AG08395 (cell line): ENCODE measurements at regions not wholly inside any gene's neighbourhood (a gene's known extent, or its start where the extent isn't known, plus 50 kb on each side); places are given as distances from the start of the nearest gene placed in this dataset.

Experiments
- DNase-seq: peaks from one replicate; pipeline ENCODE4 v3.0.0; 2012; ENCODE audit warnings: mixed read lengths, low spot score

- no peak for DNase-seq
These were observed 204.0 kb upstream of the GHITM start for GRCh38 chr10:83935339-83935736.

GRCh38 chr10:83935911-83936310 lies 203.4 kb upstream of the GHITM start:
- no peak for DNase-seq

- no peak for DNase-seq
These were observed 202.1 kb upstream of the GHITM start for GRCh38 chr10:83937161-83937560.

- no peak for DNase-seq
These were observed 201.5 kb upstream of the GHITM start for GRCh38 chr10:83937826-83938225.

DNA sequence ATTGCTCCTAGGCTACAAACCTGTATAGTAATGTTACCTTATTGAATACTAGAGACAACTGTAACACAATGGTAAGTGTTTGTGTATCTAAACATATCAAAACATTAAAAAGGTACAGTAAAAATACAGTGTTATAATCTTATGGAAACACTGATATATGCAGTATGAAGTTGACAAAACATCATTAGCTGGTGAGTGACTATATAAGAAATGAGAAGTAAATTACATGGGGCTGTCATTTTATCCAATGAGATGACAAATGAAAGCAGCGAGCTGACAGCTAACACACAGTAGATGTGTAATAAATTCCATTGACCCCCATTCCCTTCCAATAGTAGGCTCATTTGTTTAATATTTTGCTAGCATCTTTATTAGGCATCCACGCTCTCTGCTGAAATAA lies 198.1 kb upstream of the GHITM start:
- DNase-seq, result no peak

DNA sequence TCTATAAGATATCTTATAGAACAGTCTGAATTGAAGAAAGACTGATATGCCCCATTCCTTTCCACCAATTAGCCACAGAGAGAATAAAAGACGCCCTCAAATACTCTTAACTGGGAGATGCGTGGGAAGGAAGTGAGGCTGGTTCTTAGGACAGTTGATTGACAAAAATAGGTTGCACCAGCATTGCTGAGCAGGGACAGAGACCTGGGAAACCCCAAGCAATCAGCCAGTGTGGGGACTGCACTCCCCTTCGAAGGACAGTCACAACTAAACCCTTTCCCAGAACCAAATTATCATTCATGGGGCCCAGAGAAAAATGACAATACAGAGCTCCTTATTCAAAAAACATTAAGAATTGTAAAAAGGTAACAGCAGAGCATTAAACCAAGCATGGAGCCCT lies 196.9 kb upstream of the GHITM start:
- DNase-seq, result no peak

- no peak for DNase-seq
These were observed 196.3 kb upstream of the GHITM start for GRCh38 chr10:83943049-83943448.

- no peak for DNase-seq
These were observed 195.4 kb upstream of the GHITM start for GRCh38 chr10:83943920-83944319.

GRCh38 chr10:83945982-83946718 lies 193.2 kb upstream of the GHITM start:
- no peak for DNase-seq

DNA sequence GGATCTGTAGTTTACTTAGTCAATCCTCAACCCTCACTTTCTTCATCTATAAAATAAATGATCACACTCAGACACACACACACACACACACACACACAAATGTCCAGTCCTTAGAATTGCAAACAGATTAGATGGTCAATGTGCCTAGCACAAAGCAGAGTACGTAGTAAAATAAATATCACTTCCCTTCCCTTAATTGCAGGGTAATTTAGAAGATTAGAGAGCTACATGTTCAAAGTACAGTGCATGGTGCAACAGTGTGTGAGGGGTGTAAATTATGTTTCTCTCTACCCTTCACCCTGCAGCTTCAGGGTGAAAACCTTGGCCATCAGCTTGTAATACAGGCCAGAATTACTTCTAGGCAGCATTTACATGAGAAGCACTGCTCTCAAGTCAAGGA lies 187.0 kb upstream of the GHITM start:
- DNase-seq, result no peak

GRCh38 chr10:83953589-83953988 lies 185.7 kb upstream of the GHITM start:
- no peak for DNase-seq

- no peak for DNase-seq
These were observed 185.0 kb upstream of the GHITM start for GRCh38 chr10:83954193-83954799.

DNA sequence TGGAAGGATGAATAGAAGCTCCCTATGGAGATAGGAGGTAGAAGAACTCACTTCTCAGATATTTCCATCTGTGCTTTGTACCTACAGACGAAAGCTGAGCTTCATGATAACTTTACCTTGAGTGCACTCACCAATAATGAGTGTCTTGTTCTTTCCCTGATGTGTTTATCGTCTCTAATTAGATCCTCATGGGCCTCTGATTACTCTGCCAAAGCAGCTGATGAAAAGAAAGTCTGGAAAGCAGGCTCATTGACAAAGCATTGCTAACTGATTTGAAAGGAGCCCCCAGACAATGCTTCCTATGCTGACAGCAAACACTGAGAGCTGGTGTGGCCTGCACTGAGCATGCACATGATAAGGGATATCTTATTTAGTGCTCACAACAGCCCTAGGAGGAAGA lies 183.9 kb upstream of the GHITM start:
- DNase-seq, result no peak

DNA sequence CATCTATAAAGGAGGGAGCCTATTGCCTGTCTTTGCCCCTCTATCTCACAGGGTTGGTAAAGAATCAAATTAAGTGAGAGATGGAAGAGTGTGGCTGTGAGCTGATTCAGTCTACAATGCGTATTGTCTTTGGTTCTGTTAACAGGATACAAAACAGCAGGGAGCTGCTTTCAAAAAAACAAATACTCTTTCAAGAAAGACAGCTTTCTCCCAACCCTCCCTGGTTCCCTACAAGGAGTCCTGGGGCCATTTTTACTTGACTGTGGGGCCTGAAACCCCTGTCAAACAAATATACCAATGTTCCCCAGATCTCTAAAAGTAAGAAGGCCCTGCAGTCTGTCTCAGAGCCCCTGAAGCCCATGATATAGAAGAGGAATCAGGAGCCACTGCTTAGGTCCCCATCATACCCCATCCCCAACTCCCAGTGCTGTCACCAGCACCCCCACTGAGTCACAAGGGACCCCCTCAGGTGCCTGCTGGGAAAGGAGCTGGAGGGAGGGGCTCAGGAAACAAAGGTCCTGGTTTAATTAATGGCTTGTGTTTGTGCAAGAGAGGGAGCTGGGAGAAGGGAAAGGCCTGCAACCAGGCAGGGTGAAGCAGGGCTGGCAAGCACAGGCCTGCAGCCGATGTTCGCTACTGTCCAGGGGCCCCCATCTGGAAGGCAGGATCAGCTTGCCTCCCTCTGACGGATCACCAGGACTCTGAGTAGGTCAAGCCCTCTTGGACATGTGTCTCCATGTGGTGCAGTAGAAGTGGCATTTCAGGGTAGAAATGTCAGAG lies 182.0 kb upstream of the GHITM start:
- DNase-seq, result no peak

DNA sequence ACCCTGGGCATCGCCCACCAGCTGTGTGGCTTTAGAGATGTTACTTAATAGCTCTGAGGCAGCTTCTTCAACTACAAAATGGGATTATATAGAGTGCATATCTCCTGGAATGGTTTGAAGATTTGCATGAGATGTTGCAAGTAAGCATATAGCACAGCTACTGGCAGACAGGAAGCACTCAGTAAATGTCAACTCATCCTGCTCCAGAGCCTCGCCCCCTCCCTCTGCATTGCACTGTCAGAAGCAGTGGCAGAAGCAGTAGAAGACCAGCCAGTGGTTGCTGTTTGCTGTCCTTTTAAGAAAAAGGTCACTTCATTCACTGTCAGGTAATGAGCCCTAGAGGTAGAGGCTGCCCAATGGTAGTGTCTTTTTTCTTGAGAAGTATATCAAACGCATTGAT lies 180.0 kb upstream of the GHITM start:
- no peak for DNase-seq

GRCh38 chr10:83960125-83960524 lies 179.2 kb upstream of the GHITM start:
- no peak for DNase-seq

- no peak for DNase-seq
These were observed 177.7 kb upstream of the GHITM start for GRCh38 chr10:83961620-83962019.

- no peak for DNase-seq
These were observed 175.9 kb upstream of the GHITM start for GRCh38 chr10:83963446-83963845.

- DNase-seq, result no peak
These were observed 173.8 kb upstream of the GHITM start for GRCh38 chr10:83965473-83965872.

DNA sequence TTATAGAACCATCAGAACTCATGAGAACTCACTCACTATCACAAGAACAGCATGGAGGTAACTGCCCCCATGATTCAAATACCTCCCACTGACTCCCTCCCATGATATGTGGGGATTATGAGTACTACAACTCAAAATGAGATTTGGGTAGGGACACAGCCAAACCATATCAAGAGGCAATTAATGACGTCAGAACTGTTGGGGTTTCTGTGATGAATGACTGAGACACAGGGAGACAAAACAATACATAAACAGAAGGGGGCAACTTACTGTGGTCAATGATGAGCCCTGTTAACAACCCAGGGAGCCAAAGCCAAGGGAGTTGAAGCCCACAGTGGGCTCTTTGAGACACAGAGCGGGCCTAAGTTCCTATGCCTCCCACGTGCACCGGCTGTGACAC lies 171.3 kb upstream of the GHITM start:
- DNase-seq, result no peak

DNA sequence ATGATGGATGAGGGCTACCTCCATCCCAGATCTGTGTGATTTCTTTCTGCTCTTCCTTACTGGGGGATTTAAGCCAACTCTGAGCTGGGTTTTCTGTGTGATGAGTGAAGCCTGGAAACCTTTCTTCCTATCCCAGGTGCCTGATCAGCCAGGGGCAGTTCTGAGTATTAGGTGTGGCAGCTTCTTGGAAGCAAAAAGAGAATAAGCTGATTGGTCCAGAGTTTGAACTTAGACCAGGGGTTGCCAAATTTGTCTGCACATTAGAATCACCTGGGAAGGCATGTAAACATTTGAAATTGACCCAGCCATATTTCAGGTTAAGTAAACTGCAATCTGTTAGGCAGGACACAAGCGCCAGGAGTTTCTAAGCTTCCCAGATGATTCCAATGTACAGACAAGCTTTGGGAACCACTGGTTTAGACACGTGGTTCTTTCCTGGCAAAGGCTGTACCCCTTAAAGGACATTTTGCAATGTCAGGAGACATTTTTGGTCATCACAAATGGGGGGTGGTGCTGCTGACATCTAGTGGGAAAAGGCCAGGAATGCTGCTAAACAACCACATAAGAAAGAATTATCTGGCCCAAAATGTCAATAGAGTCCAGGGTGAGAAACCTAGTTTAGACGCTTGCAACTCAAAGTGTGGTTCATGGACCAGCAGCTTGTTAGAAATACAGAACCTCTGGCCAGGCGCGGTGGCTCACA lies 160.5 kb upstream of the GHITM start:
- DNase-seq, result no peak

GRCh38 chr10:83982812-83983211 lies 156.5 kb upstream of the GHITM start:
- DNase-seq, result no peak
